VCaP (cell line): ENCODE measurements at regions not wholly inside any gene's neighbourhood (a gene's known extent, or its start where the extent isn't known, plus 50 kb on each side); places are given as distances from the start of the nearest gene placed in this dataset.
"Not testable (repeated sequence)": the region's sequence is repeated elsewhere in the genome, so short reads cannot be mapped to it uniquely, and the experiment has no call there.

ENCODE experiments used
- H3K27ac ChIP-seq: fragments of 450-650 bp; 2 replicates; pipeline ENCODE4 v1.5.1; 2017
- TF ChIP-seq, protein P1 (sequence below): fragments of 450-650 bp; conservative IDR thresholded peaks from 2 replicates; pipeline ENCODE4 v1.5.1; 2017; ENCODE audit warnings: mild to moderate bottlenecking, moderate library complexity

- no peak overlapping the region for H3K27ac ChIP-seq
- TF ChIP-seq, protein P1, sequence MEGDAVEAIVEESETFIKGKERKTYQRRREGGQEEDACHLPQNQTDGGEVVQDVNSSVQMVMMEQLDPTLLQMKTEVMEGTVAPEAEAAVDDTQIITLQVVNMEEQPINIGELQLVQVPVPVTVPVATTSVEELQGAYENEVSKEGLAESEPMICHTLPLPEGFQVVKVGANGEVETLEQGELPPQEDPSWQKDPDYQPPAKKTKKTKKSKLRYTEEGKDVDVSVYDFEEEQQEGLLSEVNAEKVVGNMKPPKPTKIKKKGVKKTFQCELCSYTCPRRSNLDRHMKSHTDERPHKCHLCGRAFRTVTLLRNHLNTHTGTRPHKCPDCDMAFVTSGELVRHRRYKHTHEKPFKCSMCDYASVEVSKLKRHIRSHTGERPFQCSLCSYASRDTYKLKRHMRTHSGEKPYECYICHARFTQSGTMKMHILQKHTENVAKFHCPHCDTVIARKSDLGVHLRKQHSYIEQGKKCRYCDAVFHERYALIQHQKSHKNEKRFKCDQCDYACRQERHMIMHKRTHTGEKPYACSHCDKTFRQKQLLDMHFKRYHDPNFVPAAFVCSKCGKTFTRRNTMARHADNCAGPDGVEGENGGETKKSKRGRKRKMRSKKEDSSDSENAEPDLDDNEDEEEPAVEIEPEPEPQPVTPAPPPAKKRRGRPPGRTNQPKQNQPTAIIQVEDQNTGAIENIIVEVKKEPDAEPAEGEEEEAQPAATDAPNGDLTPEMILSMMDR: no peak
These were observed 830.8 kb upstream of the POU3F4 start for GRCh38 chrX:82677286-82677685.

DNA sequence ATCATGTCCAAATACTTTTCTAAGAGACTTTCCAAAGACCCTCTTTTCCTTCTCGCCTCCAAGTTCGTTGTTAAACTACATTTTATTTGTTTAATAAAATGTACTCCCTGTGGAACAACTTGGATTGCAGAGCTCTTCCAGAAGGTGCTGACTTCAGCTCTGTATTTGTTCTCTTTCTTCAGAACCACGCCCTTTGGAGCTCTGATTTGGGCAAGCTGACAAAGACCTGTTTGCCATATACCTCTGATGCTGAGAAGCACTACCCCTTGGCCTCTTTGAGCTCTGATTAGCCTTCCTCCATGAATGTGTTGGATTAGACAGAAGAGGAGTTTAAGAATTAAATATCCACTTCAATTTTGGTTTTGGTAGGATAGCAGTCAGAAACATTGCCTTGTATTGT is 815.1 kb upstream of the POU3F4 start:
- TF ChIP-seq, protein P1: no peak

GRCh38 chrX:82695066-82695465 is 813.0 kb upstream of the POU3F4 start:
- TF ChIP-seq, protein P1: no peak
- H3K27ac ChIP-seq: peak overlapping the region; percentile 70

More for the DNA sequence above, 815.1 kb upstream of the POU3F4 start:
- peak overlapping the region; percentile 70; the same call in 1 of the 2 replicates for H3K27ac ChIP-seq

- TF ChIP-seq, protein P1: no peak
- no peak overlapping the region for H3K27ac ChIP-seq
These were observed 804.5 kb upstream of the POU3F4 start for GRCh38 chrX:82703551-82703950.

DNA sequence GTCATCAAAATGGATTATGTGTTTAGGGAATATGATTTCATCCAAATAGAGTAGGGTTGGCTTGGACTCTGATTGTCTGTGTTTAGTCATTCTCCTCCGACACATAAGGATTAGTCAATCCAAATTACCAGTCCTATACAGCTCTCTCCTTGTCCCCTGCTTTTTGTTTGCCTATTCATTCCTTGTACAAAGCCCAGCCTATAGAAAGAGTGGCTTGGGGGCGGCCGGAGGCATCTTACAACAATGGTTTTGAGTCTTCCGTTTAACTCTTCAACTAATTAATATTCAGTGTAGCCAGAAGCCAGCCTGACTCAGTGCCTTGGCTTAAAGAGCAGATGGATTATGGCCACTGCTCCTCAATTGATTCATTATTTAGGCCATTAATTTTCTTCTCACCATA is 796.6 kb upstream of the POU3F4 start:
- TF ChIP-seq, protein P1: no peak
- no peak overlapping the region for H3K27ac ChIP-seq

- TF ChIP-seq, protein P1: no peak
These were observed 786.2 kb upstream of the POU3F4 start for GRCh38 chrX:82721891-82722290.

GRCh38 chrX:82723806-82724205 is 784.3 kb upstream of the POU3F4 start:
- TF ChIP-seq, protein P1: no peak
- no peak overlapping the region for H3K27ac ChIP-seq

More at GRCh38 chrX:82721891-82722290, 786.2 kb upstream of the POU3F4 start:
- H3K27ac ChIP-seq: no peak overlapping the region

DNA sequence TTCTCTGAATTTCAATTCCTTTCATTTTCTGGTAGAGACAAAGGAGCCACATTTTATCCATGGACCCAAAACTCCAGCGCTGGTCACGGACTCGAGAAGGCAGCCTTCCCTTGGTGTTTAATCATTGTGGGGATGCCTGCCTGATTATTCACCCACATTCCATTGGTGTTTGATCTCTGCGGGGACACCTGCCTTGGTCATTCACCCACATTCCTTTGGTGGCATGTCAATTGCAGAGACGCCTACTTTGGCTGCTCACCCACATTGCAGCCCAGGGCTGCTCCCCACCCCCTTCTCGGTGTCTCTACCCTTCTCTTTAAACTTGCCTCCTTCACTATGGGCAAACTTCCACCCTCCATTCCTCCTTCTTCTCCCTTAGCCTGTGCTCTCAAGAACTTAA is 780.7 kb upstream of the POU3F4 start:
- H3K27ac ChIP-seq: not testable (repeated sequence)
